T47D (cell line): ENCODE measurements at regions not wholly inside any gene's neighbourhood (a gene's known extent, or its start where the extent isn't known, plus 50 kb on each side); places are given as distances from the start of the nearest gene placed in this dataset.

Experiments used
- DNase-seq, 2 experiments: peaks; one replicate each; pipeline versions ENCODE4 v3.0.0 to v3.0.0-alpha.2; 2011 to 2012; ENCODE audit warnings: low read depth in 1 of 2, low spot score in 1 of 2
- JUND ChIP-seq: IDR thresholded peaks from 2 replicates; pipeline ENCODE4 v1.6.1; 2012; ENCODE audit warnings: low read depth
- in situ Hi-C: cut with HindIII; loops from 2 replicates; pipeline ENCODE4 v1.10.0; 2016; ENCODE audit warnings: low sequenced_read_pairs, low pct_unique_long_range_greater_than_20kb

DNA sequence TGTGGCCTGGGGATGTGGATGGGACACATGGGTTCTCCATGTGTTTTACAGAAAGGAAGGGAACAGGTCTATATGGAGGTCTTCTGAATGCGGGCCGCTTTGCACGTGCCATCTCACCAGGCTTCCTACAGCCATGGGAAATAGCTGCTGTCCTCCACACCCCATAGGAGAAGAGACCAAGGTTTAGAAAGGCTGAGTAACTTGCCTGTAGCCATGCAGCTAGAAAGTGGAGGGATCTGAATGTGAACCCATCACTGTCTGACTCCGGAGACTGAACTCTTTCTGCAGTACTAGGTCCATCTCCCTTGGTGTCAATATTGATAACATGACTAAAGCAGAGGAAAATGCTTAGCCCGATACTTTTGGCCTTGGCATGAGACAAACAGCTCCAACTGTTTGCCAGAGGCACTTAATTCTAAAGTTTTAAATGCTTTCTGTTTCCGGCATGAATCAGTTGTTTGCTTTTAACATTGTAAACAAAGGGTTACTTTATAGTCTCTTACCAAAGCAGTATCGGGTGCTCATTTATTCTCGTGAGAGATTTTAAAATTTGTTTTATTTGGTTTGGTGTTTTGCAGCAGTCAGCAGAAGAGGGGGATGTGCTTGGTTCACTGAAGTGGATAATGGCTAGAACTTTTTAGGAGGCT lies 64.8 kb upstream of the LOXL4 start:
- DNase-seq: peak in 1 of 2 experiments; percentile 36
- in situ Hi-C loops: no loop called here
- TF ChIP-seq JUND: no peak

DNA sequence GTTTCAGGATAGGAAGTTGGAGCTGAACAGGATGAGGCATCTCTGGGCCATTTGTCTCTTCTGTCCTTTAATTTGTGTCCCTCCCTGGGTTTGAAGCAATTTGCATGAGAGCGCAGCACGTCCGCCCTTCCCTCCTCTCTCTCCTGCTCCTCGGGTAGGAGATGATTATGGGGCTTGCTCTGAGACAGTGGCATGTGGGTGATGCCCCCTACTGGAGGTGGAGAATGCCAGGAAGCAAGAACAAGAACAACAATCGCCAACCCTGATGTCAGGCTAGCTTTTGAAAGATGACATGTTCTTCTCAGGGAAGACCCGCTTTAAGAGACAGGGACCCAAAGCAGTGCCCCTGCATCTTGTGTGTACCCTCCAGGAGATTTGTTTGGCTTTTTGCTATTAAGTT lies 63.9 kb upstream of the LOXL4 start:
- in situ Hi-C loops: no loop called here
- no peak for TF ChIP-seq JUND
- peak in 1 of 2 experiments; percentile 31 for DNase-seq

DNA sequence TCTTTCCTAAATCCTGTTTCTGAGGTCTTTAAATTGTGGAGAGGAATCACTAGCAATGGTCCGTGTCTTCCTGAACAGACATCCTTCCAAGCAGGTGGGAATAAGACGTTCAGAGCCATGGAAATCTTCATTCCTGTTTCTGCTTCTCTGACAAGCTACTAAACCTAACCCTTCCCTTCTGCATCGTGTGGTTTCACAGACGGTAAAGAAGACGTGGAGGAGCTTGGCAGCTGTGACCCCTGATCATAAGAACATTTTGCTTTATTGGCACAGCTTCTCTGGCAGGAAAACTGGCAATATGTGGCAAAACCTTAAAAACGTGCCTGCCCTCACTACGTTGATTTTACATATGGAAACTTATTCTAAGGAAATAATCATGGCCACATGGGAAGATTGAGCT lies 63.0 kb upstream of the LOXL4 start:
- no peak for DNase-seq
- TF ChIP-seq JUND: no peak
- in situ Hi-C loops: no loop called here

DNA sequence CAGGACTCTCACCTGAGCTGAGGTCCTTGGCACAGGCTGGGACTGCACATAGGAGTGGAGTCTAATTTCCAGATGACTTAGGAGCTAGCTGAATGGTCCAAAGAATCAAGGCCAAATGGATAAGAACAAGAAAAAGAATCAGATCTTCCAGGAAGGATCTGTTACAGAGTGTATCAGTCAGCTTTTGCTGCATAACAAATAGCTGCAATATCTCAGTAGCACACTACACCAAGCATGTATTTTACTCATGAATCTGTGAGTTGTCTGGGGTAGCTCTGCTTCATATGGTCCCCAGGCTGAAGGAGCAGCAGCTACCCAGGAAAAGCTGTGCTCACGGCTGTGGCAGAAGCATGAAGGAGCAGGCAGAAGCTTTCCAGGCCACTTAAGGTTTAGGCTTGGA lies 60.6 kb upstream of the LOXL4 start:
- no peak for DNase-seq
- TF ChIP-seq JUND: no peak
- in situ Hi-C loops: no loop called here

DNA sequence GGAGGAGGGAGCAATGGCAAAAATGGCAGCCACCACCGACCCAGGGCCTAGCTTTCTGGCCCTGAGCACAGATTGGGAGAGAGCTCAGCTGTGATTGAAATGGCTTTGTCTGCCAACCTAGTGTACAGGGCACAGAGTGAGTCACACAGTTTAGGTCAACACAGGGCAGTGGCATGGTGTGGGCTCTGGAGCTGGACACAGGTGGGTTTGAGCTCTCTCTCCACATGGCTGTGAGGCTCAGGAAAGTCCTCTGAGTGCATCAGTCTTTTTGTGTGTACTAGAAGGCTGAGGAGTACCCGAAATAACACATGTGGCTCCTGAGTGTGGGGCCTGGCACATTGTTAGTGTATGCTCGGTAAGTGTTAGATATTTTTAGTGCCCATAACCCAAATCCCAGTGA lies 60.2 kb upstream of the LOXL4 start:
- TF ChIP-seq JUND: no peak
- no peak for DNase-seq
- in situ Hi-C loops: no loop called here

DNA sequence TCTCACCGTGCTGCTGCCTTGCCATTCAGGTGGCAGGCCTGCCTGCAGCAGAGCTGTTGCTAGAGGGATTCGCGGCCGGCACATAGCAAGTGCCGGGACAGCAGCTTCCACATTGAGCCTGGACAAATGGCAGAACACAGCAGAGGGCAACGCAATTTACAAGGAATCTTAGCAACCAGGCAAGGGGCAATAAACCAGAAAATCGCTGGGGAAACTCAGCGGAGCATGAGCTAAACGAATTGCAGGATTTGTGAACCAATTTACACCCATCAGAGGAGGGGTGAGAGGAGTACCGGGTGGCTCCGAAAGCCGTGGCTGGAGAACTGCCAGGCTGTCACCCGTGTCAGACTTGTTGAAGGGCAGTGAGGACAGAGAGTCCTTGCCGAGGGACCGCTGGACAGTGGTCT lies 58.6 kb upstream of the LOXL4 start:
- in situ Hi-C loops: no loop called here
- DNase-seq: peak in 1 of 2 experiments; percentile 18
- TF ChIP-seq JUND: no peak

DNA sequence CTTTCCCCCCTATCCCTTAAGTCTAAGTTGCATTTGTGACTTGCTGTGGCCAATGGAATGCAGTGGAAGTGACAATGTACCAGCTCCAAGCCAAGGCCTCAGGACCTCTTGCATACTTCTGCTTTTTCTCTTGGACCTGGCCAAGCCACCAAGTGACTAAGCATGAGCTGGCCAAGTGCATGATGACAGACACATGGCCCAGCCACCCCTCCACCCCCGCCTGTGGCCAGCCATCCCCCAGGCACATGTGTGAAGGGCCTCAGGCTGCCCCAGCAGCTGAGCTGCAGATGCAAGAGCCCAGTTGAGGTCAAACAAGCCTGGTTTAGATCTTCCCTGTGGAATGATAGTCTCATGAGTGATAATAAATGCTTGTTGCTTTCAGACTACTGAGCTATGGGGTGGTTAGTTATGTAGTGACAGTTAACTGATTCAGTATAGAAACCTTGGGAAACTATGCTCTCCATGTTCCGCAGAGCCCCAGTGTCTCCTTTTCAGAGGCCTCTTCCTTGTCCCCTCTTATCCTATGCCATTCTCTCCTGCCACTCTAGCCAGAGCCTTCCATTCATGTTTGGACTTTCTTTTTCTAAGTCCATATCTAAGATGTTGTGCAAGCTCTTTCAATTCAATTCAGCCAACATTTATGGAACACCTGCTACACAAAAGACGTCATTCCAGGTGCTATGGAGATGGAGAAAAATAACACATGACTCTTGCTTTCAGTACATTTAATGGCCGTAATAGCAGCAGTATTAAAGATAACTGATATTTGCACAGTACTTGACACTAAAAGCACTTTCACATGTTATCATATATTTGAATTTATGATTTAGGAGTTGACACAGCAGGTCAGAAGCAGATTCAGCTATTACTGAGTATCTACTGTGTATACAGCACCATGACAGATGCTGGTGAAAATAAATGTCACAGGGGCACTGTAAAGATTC lies 55.5 kb upstream of the LOXL4 start:
- in situ Hi-C loops: no loop called here
- TF ChIP-seq JUND: no peak
- DNase-seq: no peak

DNA sequence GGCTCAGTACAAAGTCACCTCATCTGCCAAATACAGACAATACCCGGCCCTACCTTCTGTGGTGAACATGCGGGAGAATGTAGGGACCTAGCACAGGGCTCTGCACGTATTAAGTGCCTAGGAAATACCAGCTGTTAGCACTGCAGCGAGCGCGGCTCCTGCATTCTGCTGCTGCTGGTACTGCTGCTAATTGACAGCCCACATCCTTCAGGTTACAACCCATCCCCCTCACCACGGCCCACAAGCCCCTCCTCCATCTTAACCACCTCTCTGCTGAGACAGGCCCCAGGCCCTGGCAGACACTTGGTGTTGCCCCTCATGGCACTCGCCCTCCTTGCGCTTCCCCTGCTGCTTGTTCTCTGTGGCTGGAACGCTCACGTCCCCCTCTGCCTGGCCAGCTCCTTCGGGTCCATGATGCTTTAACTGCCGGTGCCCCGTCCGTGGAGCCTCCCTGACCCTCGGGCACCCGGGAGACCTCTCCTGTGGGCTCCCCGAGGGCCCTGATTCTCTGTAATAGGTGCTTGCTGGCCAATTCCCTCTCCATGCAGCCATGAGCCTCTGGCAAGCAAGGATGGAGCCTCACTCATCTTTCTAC lies 53.3 kb upstream of the LOXL4 start:
- no peak for DNase-seq
- in situ Hi-C loops: no loop called here
- TF ChIP-seq JUND: no peak

DNA sequence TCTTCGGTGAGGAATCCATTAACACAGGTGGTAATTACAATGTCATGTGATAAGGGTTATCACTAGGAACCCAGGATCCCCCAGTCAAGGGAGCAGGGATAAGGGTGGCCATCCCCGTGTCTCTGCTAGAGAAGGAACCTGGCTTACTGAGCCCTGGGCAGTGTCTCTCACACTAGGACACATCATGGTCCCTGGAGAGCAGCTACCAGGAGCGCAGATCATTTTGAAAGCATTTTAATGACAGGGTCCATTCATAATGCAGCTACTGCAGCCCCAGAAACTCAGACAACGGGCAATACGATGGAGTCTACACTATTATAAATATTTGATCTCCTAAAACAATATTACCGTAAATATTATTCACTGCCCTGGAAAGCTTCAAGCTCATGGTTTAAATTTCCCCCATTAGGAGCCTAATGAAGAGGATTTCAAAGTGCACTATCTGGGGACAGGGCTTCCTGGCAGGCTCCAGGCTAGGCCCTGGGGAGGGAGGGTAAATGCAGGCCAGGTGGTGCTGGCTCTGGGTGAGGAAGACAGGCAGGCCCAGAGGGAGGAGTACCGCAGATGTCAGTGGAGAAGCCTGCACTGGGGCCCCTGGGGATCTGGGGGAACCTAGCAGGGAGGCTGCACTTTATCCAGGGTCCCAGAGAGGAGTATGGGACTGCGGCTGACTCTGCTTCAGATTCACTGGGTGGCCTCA lies 52.6 kb upstream of the LOXL4 start:
- TF ChIP-seq JUND: no peak
- in situ Hi-C loops: no loop called here
- DNase-seq: no peak

DNA sequence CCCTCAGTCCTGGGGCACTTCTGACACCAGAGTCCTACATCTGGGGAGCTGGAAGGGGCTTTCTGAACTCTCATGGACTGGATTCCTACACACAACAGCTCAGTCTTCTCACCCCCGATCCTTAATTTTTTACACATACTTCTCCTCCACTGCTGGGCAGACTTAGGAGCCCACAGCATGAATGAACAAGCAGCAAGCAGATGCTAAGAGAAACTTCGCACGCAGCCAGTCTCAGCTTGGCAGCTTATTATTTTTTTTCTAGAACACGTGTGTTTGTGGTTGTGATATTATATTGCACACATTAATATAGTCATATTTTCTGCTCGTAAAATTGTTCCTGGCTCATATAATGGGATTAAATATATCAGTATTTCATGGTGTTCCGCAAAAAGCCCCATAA lies 50.9 kb upstream of the LOXL4 start:
- DNase-seq: no peak
- TF ChIP-seq JUND: no peak
- in situ Hi-C loops: no loop called here
